ENCODE measurements at regions not wholly inside any gene's neighbourhood (a gene's known extent, or its start where the extent isn't known, plus 50 kb on each side); places are given as distances from the start of the nearest gene placed in this dataset.

DNA sequence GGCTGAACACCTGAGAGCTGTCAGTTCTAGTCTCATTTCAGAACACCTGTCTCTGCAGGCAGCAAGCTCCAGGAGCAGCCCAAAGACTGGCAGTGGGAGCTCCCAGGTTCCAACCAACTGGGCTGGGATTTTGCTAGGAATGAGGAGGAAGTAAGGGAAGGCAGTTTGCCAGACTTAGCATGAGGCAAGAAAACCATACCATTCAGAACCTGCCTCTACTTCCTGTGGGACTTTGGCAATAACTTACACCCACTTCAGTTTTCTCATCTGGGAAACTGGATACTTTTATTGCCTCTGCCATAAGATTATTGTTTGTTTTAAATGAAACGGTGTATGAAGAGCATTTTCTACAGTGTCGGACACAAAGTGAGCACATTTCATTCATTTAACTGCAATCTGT, 363.7 kb upstream of the ISX start:
- TF ChIP-seq CTCF (IDR thresholded peaks at IDR 0.05; ENCODE audit: borderline replicate concordance, insufficient read depth, low read depth, low read length) = no peak
- no peak overlapping the region for H3K4me3 ChIP-seq (ENCODE audit: low read depth, low read length)

DNA sequence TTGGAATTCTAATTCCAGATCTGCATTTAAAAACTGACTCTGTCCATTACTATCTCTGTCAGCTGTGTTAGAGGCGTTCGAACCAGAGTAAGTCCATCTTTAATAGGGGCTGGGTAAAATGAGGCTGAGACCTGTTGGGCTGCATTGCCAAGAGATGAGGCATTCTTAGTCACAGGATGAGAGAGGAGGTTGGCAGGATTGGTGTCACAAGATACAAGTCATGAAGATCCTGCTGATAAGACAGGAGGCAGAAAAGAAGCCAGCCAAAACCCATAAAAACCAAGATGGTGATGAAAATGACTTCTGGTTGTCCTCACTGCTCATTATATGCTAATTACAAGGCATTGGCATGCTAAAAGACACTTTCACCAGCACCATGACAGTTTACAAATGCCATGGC, 356.3 kb upstream of the ISX start:
- no peak overlapping the region for H3K4me3 ChIP-seq (ENCODE audit: low read depth, low read length)
- TF ChIP-seq CTCF (IDR thresholded peaks at IDR 0.05; ENCODE audit: borderline replicate concordance, insufficient read depth, low read depth, low read length) = no peak

- no peak for TF ChIP-seq CTCF (IDR thresholded peaks at IDR 0.05; ENCODE audit: borderline replicate concordance, insufficient read depth, low read depth, low read length)
- no peak overlapping the region for H3K4me3 ChIP-seq (ENCODE audit: low read depth, low read length)
These were observed 343.1 kb upstream of the ISX start for GRCh38 chr22:34722901-34723300.

DNA sequence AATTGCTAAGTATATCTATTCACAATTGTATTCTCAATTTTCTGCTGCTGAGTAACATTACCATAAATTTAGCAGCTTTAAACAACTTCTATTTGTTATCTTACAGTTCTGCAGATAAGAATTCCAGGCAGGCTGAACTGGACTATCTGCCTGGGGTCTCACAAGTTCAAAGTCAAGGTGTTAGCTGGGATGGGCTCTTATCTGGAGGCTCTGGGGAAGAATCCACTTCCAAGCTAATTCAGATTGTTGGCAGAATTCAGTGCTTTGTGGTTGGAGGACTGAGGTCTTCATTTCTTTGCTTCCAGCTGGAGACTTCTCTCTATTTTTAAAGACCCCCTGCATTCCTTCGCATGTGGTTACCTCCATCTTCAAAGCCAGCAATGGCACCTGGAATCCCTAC, 329.9 kb upstream of the ISX start:
- TF ChIP-seq CTCF (IDR thresholded peaks at IDR 0.05; ENCODE audit: borderline replicate concordance, insufficient read depth, low read depth, low read length) = no peak

DNA sequence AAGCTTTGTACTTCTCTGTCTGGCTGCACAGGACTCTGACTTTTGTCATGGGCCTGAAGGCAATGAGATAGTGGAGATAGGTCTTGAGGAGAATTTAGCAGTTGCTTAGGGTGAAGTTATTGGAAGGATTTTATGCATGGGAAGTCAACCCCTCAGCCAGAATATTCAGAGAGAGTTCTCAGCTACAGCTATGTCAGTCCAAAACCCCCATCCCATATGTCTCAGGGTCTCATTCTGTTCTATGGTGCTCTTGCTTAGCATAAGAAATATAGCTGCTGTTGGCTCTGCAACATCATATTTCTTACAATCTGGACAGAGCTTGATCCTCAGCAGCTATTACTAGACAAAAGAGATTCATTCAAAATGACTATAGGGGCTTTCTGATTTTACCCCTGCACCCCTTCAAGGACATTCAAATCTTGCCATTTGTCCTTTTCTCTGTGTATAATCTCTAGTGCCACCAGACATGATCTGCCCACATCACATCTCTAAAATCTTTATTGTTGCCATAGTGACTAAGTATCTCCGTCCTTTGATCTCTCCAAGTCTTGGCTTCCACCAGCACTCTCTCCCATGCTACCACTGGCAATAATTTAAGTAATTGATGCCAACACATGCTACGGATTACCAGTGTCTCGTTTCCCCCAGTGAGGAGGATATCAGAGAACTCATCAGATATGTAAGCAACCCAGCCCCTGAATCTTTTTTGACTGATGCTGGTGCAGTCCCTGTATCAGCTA, 327.1 kb upstream of the ISX start:
- no peak for TF ChIP-seq CTCF (IDR thresholded peaks at IDR 0.05; ENCODE audit: borderline replicate concordance, insufficient read depth, low read depth, low read length)
- H3K4me3 ChIP-seq (ENCODE audit: low read depth, low read length) = no peak overlapping the region

More for the DNA sequence above, 329.9 kb upstream of the ISX start:
- H3K4me3 ChIP-seq (ENCODE audit: low read depth, low read length) = no peak overlapping the region

DNA sequence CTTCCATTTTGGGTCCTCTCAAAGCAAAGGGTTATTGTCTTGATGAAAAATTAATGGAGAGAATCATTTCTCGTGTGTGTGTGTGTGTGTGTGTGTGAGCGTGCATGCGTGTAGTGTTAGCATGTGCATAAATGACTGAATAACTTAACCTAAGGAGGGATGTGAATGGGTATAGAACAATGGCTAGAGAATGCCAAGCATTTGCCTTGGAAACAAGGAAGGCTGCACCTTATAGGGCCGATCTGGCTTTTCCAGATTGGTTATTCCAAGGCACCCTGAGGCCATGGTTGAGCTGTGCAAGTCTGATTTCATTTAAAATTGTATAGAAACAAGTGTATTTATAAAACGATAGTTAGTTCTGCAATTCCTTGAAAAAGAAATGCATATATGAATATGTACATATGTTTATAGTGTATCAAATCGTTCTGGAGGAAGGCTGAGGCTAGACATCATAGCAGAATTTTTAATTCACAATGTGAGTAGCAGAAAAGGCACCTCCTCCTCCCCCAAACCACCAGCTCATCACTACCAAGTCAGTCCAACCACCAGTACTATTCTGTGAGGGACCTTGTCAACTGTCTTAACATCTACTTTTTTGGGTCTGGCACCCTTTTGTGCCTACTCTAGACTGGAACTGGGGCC, 322.7 kb upstream of the ISX start:
- H3K4me3 ChIP-seq (ENCODE audit: low read depth, low read length) = no peak overlapping the region
- no peak for TF ChIP-seq CTCF (IDR thresholded peaks at IDR 0.05; ENCODE audit: borderline replicate concordance, insufficient read depth, low read depth, low read length)

All from GM12875 (cell line).